PC-3 (cell line): ENCODE measurements at regions not wholly inside any gene's neighbourhood (a gene's known extent, or its start where the extent isn't known, plus 50 kb on each side); places are given as distances from the start of the nearest gene placed in this dataset.

Experiments
- ATAC-seq: fragments of 200-7000 bp; cut with Tn5 transposase; 2 replicates; pipeline ENCODE4 v1.9.1; 2020; ENCODE audit warnings: mild to moderate bottlenecking, moderate library complexity
- BruUV-seq: library from RNA; stranded (reverse); fragments of 400-500 nt; replicated peaks from 2 replicates; lab custom pipeline; 2021; lab: Mats Ljungman, UMichigan
- CTCF ChIA-PET: fragments of 300-600 bp; sonication (Branson Sonifier 250); formaldehyde crosslinking; loops from one replicate; lab custom pipeline; 2022; ENCODE audit warnings: antibody characterized with exemption; lab: Charles Lee
- POLR2A ChIA-PET: fragments of 300-600 bp; sonication (Branson Sonifier 250); formaldehyde crosslinking; loops from one replicate; lab custom pipeline; 2022; ENCODE audit warnings: antibody characterized with exemption; ENCODE audit not compliant: unreplicated experiment; lab: Charles Lee
- DNase-seq: peaks from one replicate; pipeline ENCODE4 v3.0.0-alpha.2; 2015
- H2AFZ ChIP-seq: fragments of 300-600 bp; sonication (generic); 2 replicates; pipeline ENCODE4 v1.6.0; 2016; ENCODE audit warnings: antibody characterized with exemption, low read length
- H3F3A ChIP-seq: fragments of 300-600 bp; sonication (generic); one replicate; pipeline ENCODE4 v1.6.0; 2017; ENCODE audit warnings: antibody characterized with exemption, low read length, control low read depth, mild to moderate bottlenecking; ENCODE audit not compliant: unreplicated experiment
- H3K27ac ChIP-seq: fragments of 300-600 bp; sonication (generic); 2 replicates; pipeline ENCODE4 v1.5.1; 2016; ENCODE audit warnings: mild to moderate bottlenecking, low read length
- H3K27me3 ChIP-seq: fragments of 300-600 bp; sonication (generic); 2 replicates; pipeline ENCODE4 v1.6.1; 2016; ENCODE audit warnings: low read length, mixed read lengths
- H3K36me3 ChIP-seq: fragments of 300-600 bp; sonication (generic); 2 replicates; pipeline ENCODE4 v1.6.1; 2016; ENCODE audit warnings: low read depth, mixed run types, low read length, mixed read lengths
- H3K4me1 ChIP-seq: fragments of 300-600 bp; sonication (generic); 2 replicates; pipeline ENCODE4 v1.5.1; 2016; ENCODE audit warnings: low read length; ENCODE audit not compliant: insufficient read depth
- H3K4me2 ChIP-seq: fragments of 300-600 bp; sonication (generic); 2 replicates; pipeline ENCODE4 v1.6.0; 2016; ENCODE audit warnings: low read length
- H3K4me3 ChIP-seq: fragments of 300-600 bp; sonication (generic); 2 replicates; pipeline ENCODE4 v1.5.1; 2016; ENCODE audit warnings: mild to moderate bottlenecking, low read length, mixed read lengths
- H3K79me2 ChIP-seq: fragments of 300-600 bp; sonication (generic); 2 replicates; pipeline ENCODE4 v1.6.1; 2017; ENCODE audit warnings: low read length, mixed read lengths
- H3K9ac ChIP-seq: fragments of 300-600 bp; sonication (generic); 2 replicates; pipeline ENCODE4 v1.6.0; 2016; ENCODE audit warnings: mild to moderate bottlenecking, low read length
- H3K9me2 ChIP-seq: fragments of 300-600 bp; sonication (generic); replicated peaks from 2 replicates; pipeline ENCODE4 v1.6.1; 2016; ENCODE audit warnings: mixed run types, low read length, mixed read lengths
- H3K9me3 ChIP-seq: fragments of 300-600 bp; sonication (generic); 2 replicates; pipeline ENCODE4 v1.6.1; 2016; ENCODE audit warnings: low read length, mixed read lengths
- H4K20me1 ChIP-seq: fragments of 300-600 bp; sonication (generic); 2 replicates; pipeline ENCODE4 v1.6.1; 2016; ENCODE audit warnings: low read length, mixed read lengths
- CTCF ChIP-seq: fragments of 300-600 bp; sonication (generic); conservative IDR thresholded peaks from 2 replicates; pipeline ENCODE4 v1.5.1; 2017; ENCODE audit warnings: antibody characterized with exemption, low read depth, mild to moderate bottlenecking, low read length
- EZH2 ChIP-seq: fragments of 300-600 bp; sonication (generic); IDR thresholded peaks from one replicate; pipeline ENCODE4 v1.6.1; 2017; ENCODE audit warnings: antibody characterized with exemption, mild to moderate bottlenecking, low read length; ENCODE audit not compliant: unreplicated experiment
- EZH2phosphoT487 ChIP-seq: fragments of 300-600 bp; sonication (generic); IDR thresholded peaks from 2 replicates; pipeline ENCODE4 v1.6.1; 2018; ENCODE audit warnings: mild to moderate bottlenecking, antibody characterized with exemption, low read length, borderline replicate concordance
- intact Hi-C: fragments of 100-400 bp; cut with micrococcal nuclease; formaldehyde crosslinking; loops from 2 replicates; pipeline ENCODE4 v1.9.0; 2023

- H3K4me2 ChIP-seq = peak overlapping the region; percentile 68
Measured at GRCh38 chr1:81682490-81682889, 118.2 kb upstream of the ADGRL2 start.

GRCh38 chr1:81681601-81682266 lies 119.0 kb upstream of the ADGRL2 start:
- Histone ChIP-seq H3K9me2 (no peaks in the 10 kb centered on the region), H3K4me3 (peak overlapping the region; percentile 10; the same call in 1 of the 2 replicates), H3K4me1 (peaks cover 51% of the 10 kb centered on the region), H3F3A (no peaks in the 10 kb centered on the region), H3K9me3 (no peaks in the 10 kb centered on the region), H4K20me1 (no peaks in the 10 kb centered on the region), H3K36me3 (no peaks in the 10 kb centered on the region), H3K27ac (peak overlapping the region; percentile 62), H3K27me3 (no peaks in the 10 kb centered on the region), H3K79me2 (no peaks in the 10 kb centered on the region), H3K9ac (peak overlapping the region; percentile 8; the same call in 1 of the 2 replicates), H2AFZ (no peak overlapping the region; the same call in 1 of the 2 replicates), H3K4me2 (peak overlapping the region; percentile 68)
- CTCF ChIA-PET = no interaction called here
- DNase-seq = peak; percentile 87
- no TSS peak for BruUV-seq
- peak; percentile 80 for ATAC-seq
- intact Hi-C loops = loop anchor here (1.0 to 2.0 kb wide), 2 partner anchors 21 to 36 kb away; no protein-coding TSS in a partner anchor
- TF ChIP-seq EZH2phosphoT487 = no peak
- TF ChIP-seq EZH2 = no peak
- TF ChIP-seq CTCF = no peak
- POLR2A ChIA-PET = interaction anchor here (0.6 kb wide), 1 partner anchor 22 kb away, joined by 3 read pairs; no protein-coding TSS in a partner anchor

More at GRCh38 chr1:81682490-81682889, 118.2 kb upstream of the ADGRL2 start:
- H3F3A ChIP-seq = no peaks in the 10 kb centered on the region
- no TSS peak for BruUV-seq
- ChIA-PET POLR2A (no interaction called here), CTCF (no interaction called here)
- no peaks in the 10 kb centered on the region for H3K9me3 ChIP-seq
- DNase-seq (peak; percentile 61), ATAC-seq (peak; percentile 8; the same call in 1 of the 2 replicates)
- H3K79me2 ChIP-seq = no peaks in the 10 kb centered on the region
- H3K27ac ChIP-seq = peak overlapping the region; percentile 62
- no peaks in the 10 kb centered on the region for H4K20me1 ChIP-seq
- H3K9me2 ChIP-seq = no peaks in the 10 kb centered on the region
- H3K27me3 ChIP-seq = no peaks in the 10 kb centered on the region
- no peaks in the 10 kb centered on the region for H3K36me3 ChIP-seq
- H3K4me3 ChIP-seq = no peak overlapping the region
- TF ChIP-seq EZH2phosphoT487 = no peak
- no peak for TF ChIP-seq EZH2
- TF ChIP-seq CTCF = no peak
- H3K4me1 ChIP-seq = peaks cover 51% of the 10 kb centered on the region
- peak overlapping the region; percentile 8; the same call in 1 of the 2 replicates for H3K9ac ChIP-seq
- intact Hi-C loops = no loop called here
- H2AFZ ChIP-seq = no peak overlapping the region

GRCh38 chr1:81681114-81681513 lies 119.6 kb upstream of the ADGRL2 start:
- intact Hi-C loops = loop anchor here (1.0 to 2.0 kb wide), 2 partner anchors 22 to 36 kb away; no protein-coding TSS in a partner anchor
- ATAC-seq (no peak), DNase-seq (no peak)
- POLR2A ChIA-PET = interaction anchor here (0.6 kb wide), 1 partner anchor 22 kb away, joined by 3 read pairs; no protein-coding TSS in a partner anchor
- Histone ChIP-seq H3K79me2 (no peaks in the 10 kb centered on the region), H3K4me3 (0 out of 2 replicates have a peak overlapping the region, but pooled peaks have one; percentile 10), H3K9me3 (no peaks in the 10 kb centered on the region), H3F3A (no peaks in the 10 kb centered on the region), H2AFZ (no peak overlapping the region), H3K4me2 (peak overlapping the region; percentile 68), H3K4me1 (peaks cover 51% of the 10 kb centered on the region), H3K36me3 (no peaks in the 10 kb centered on the region), H3K27me3 (no peaks in the 10 kb centered on the region), H3K9ac (no peak overlapping the region), H3K27ac (peak overlapping the region; percentile 62), H4K20me1 (no peaks in the 10 kb centered on the region), H3K9me2 (no peaks in the 10 kb centered on the region)
- no TSS peak for BruUV-seq
- TF ChIP-seq EZH2phosphoT487 (no peak), EZH2 (no peak), CTCF (no peak)
- CTCF ChIA-PET = no interaction called here
